Epithelial cell of esophagus (primary cell): ENCODE measurements at regions not wholly inside any gene's neighbourhood (a gene's known extent, or its start where the extent isn't known, plus 50 kb on each side); places are given as distances from the start of the nearest gene placed in this dataset.

Source experiments
- DNase-seq: peaks from one replicate; pipeline ENCODE4 v3.0.0; 2010; ENCODE audit warnings: low read depth
- H3K4me3 ChIP-seq: 2 replicates; pipeline ENCODE4 v1.5.1; 2011; ENCODE audit warnings: mild to moderate bottlenecking, low read length, control low read depth
- CTCF ChIP-seq: IDR thresholded peaks from 2 replicates; pipeline ENCODE4 v1.5.1; 2011; ENCODE audit warnings: low read depth, mild to moderate bottlenecking, low read length, control low read depth, inconsistent platforms; ENCODE audit not compliant: insufficient read depth; ENCODE audit errors: missing control alignments

GRCh38 chr10:100618632-100619255 lies 83.0 kb downstream of the HIF1AN start:
- no peak overlapping the region for H3K4me3 ChIP-seq
- TF ChIP-seq CTCF = no peak
- no peak for DNase-seq

- no peak for TF ChIP-seq CTCF
- no peak overlapping the region for H3K4me3 ChIP-seq
- no peak for DNase-seq
Measured at GRCh38 chr10:100620087-100620835, 84.5 kb downstream of the HIF1AN start.

- no peak for TF ChIP-seq CTCF
- no peak for DNase-seq
- no peak overlapping the region for H3K4me3 ChIP-seq
Measured at GRCh38 chr10:100621360-100622205, 85.8 kb downstream of the HIF1AN start.

GRCh38 chr10:100622946-100623345 lies 87.2 kb downstream of the HIF1AN start:
- DNase-seq = no peak
- no peak overlapping the region for H3K4me3 ChIP-seq
- no peak for TF ChIP-seq CTCF

GRCh38 chr10:100623521-100624230 lies 87.9 kb downstream of the HIF1AN start:
- no peak overlapping the region for H3K4me3 ChIP-seq
- no peak for DNase-seq
- TF ChIP-seq CTCF = no peak

GRCh38 chr10:100624298-100624697 lies 88.6 kb downstream of the HIF1AN start:
- H3K4me3 ChIP-seq = no peak overlapping the region
- no peak for TF ChIP-seq CTCF
- DNase-seq = no peak
